ENCODE measurements at regions not wholly inside any gene's neighbourhood (a gene's known extent, or its start where the extent isn't known, plus 50 kb on each side); places are given as distances from the start of the nearest gene placed in this dataset.

GRCh38 chr16:8096211-8096610, 494.1 kb downstream of the TMEM114 start:
- Histone ChIP-seq H3K4me3 (no peak overlapping the region), H3K36me3 (no peaks in the 10 kb centered on the region), H3K27ac (no peak overlapping the region), H3K9me3 (no peaks in the 10 kb centered on the region), H3K27me3 (ENCODE audit: low read depth) (no peaks in the 10 kb centered on the region), H3K4me1 (no peaks in the 10 kb centered on the region)
- intact Hi-C loops (cut with DNase I) = no loop called here
- no peak for ATAC-seq
- DNase-seq = no peak
- no peak for TF ChIP-seq CTCF (IDR thresholded peaks at IDR 0.05)

GRCh38 chr16:8094696-8095095, 495.6 kb downstream of the TMEM114 start:
- Histone ChIP-seq H3K4me1 (no peaks in the 10 kb centered on the region), H3K9me3 (no peaks in the 10 kb centered on the region), H3K27ac (no peak overlapping the region), H3K27me3 (ENCODE audit: low read depth) (no peaks in the 10 kb centered on the region), H3K4me3 (no peak overlapping the region), H3K36me3 (no peaks in the 10 kb centered on the region)
- DNase-seq = no peak
- ATAC-seq = no peak
- TF ChIP-seq CTCF (IDR thresholded peaks at IDR 0.05) = no peak
- intact Hi-C loops (cut with DNase I) = no loop called here

GRCh38 chr16:8088820-8089338, 501.4 kb downstream of the TMEM114 start:
- H3K4me3 ChIP-seq = no peak overlapping the region
- no peak for TF ChIP-seq CTCF (IDR thresholded peaks at IDR 0.05)
- no peaks in the 10 kb centered on the region for H3K4me1 ChIP-seq
- intact Hi-C loops (cut with DNase I) = no loop called here
- H3K36me3 ChIP-seq = no peaks in the 10 kb centered on the region
- no peaks in the 10 kb centered on the region for H3K27me3 ChIP-seq (ENCODE audit: low read depth)
- ATAC-seq = no peak
- H3K27ac ChIP-seq = no peak overlapping the region
- DNase-seq = no peak
- H3K9me3 ChIP-seq = no peaks in the 10 kb centered on the region

- intact Hi-C loops (cut with DNase I) = no loop called here
- H3K36me3 ChIP-seq = no peaks in the 10 kb centered on the region
- no peak overlapping the region for H3K27ac ChIP-seq
- no peaks in the 10 kb centered on the region for H3K4me1 ChIP-seq
- no peak for TF ChIP-seq CTCF (IDR thresholded peaks at IDR 0.05)
- H3K27me3 ChIP-seq (ENCODE audit: low read depth) = no peaks in the 10 kb centered on the region
- no peaks in the 10 kb centered on the region for H3K9me3 ChIP-seq
- no peak overlapping the region for H3K4me3 ChIP-seq
- no peak for ATAC-seq
- DNase-seq = no peak
Measured at GRCh38 chr16:8087597-8088289, 502.6 kb downstream of the TMEM114 start.

GRCh38 chr16:8087146-8087545, 503.2 kb downstream of the TMEM114 start:
- Histone ChIP-seq H3K4me3 (no peak overlapping the region), H3K36me3 (no peaks in the 10 kb centered on the region), H3K4me1 (no peaks in the 10 kb centered on the region), H3K27ac (no peak overlapping the region), H3K27me3 (ENCODE audit: low read depth) (no peaks in the 10 kb centered on the region), H3K9me3 (no peaks in the 10 kb centered on the region)
- no peak for ATAC-seq
- TF ChIP-seq CTCF (IDR thresholded peaks at IDR 0.05) = no peak
- DNase-seq = no peak
- intact Hi-C loops (cut with DNase I) = no loop called here
